Amniotic stem cell (primary cell): ENCODE measurements at regions not wholly inside any gene's neighbourhood (a gene's known extent, or its start where the extent isn't known, plus 50 kb on each side); places are given as distances from the start of the nearest gene placed in this dataset.
A peak's percentile ranks its signal among the peaks of the same experiment; 100 is the strongest.
"Not testable (repeated sequence)": the region's sequence is repeated elsewhere in the genome, so short reads cannot be mapped to it uniquely, and the experiment has no call there.

Experiments
- DNase-seq: peaks from one replicate; lab custom pipeline; 2025; lab: John Stamatoyannopoulos, UW

GRCh38 chr11:127943152-127943551 is 644.2 kb downstream of the ETS1 start:
- no peak for DNase-seq

GRCh38 chr11:127941554-127941953 is 645.8 kb downstream of the ETS1 start:
- DNase-seq, result not testable (repeated sequence)

- no peak for DNase-seq
These were observed 648.4 kb downstream of the ETS1 start for GRCh38 chr11:127939000-127939399.

- DNase-seq, result no peak
These were observed 652.3 kb downstream of the ETS1 start for GRCh38 chr11:127935081-127935480.

GRCh38 chr11:127933961-127934360 is 653.4 kb downstream of the ETS1 start:
- not testable (repeated sequence) for DNase-seq

GRCh38 chr11:127931803-127932202 is 655.6 kb downstream of the ETS1 start:
- no peak for DNase-seq

GRCh38 chr11:127926721-127927120 is 660.6 kb downstream of the ETS1 start:
- no peak for DNase-seq

- DNase-seq, result no peak
These were observed 661.9 kb downstream of the ETS1 start for GRCh38 chr11:127925475-127925874.

GRCh38 chr11:127919206-127920000 is 668.0 kb downstream of the ETS1 start:
- DNase-seq, result no peak

GRCh38 chr11:127902382-127902781 is 685.0 kb downstream of the ETS1 start:
- DNase-seq, result no peak

- no peak for DNase-seq
These were observed 688.7 kb downstream of the ETS1 start for GRCh38 chr11:127898422-127899365.

- DNase-seq, result no peak
These were observed 691.6 kb downstream of the ETS1 start for GRCh38 chr11:127895776-127896175.

- DNase-seq, result no peak
These were observed 693.0 kb downstream of the ETS1 start for GRCh38 chr11:127894316-127894715.

- DNase-seq, result peak; percentile 49
These were observed 697.2 kb downstream of the ETS1 start for GRCh38 chr11:127890030-127890615.

GRCh38 chr11:127888386-127888785 is 699.0 kb downstream of the ETS1 start:
- DNase-seq, result no peak

- DNase-seq, result no peak
These were observed 712.2 kb downstream of the ETS1 start for GRCh38 chr11:127875131-127875530.

GRCh38 chr11:127873478-127873877 is 713.9 kb downstream of the ETS1 start:
- DNase-seq, result no peak

- DNase-seq, result no peak
These were observed 721.2 kb downstream of the ETS1 start for GRCh38 chr11:127866109-127866508.

- no peak for DNase-seq
These were observed 722.5 kb downstream of the ETS1 start for GRCh38 chr11:127864861-127865260.

- no peak for DNase-seq
These were observed 725.0 kb downstream of the ETS1 start for GRCh38 chr11:127862406-127862805.

GRCh38 chr11:127859941-127860354 is 727.4 kb downstream of the ETS1 start:
- no peak for DNase-seq

GRCh38 chr11:127844876-127845275 is 742.5 kb downstream of the ETS1 start:
- no peak for DNase-seq
